ENCODE measurements at regions not wholly inside any gene's neighbourhood (a gene's known extent, or its start where the extent isn't known, plus 50 kb on each side); places are given as distances from the start of the nearest gene placed in this dataset.

- no peaks in the 10 kb centered on the region for H3F3A ChIP-seq (ENCODE audit: low read length, unreplicated experiment)
- H4K20me1 ChIP-seq (ENCODE audit: low read length): no peaks in the 10 kb centered on the region
- no peak overlapping the region for H3K27ac ChIP-seq (ENCODE audit: low read length)
- H3K4me1 ChIP-seq (ENCODE audit: insufficient read depth, low read length): no peaks in the 10 kb centered on the region
- no peak for DNase-seq
- H3K4me2 ChIP-seq (ENCODE audit: low read length): no peak overlapping the region
- H3K36me3 ChIP-seq (ENCODE audit: low read depth, low read length): no peaks in the 10 kb centered on the region
- POLR2A ChIA-PET (ENCODE audit: unreplicated experiment): no interaction called here
- H3K9me2 ChIP-seq (replicated peaks; ENCODE audit: low read length): no peaks in the 10 kb centered on the region
- CTCF ChIA-PET: no interaction called here
- no peaks in the 10 kb centered on the region for H3K79me2 ChIP-seq (ENCODE audit: low read length)
- ATAC-seq: no peak
- no peaks in the 10 kb centered on the region for H3K9me3 ChIP-seq (ENCODE audit: low read length)
- TF ChIP-seq EZH2phosphoT487 (IDR thresholded peaks at IDR 0.05; ENCODE audit: borderline replicate concordance, low read length) (no peak), EZH2 (IDR thresholded peaks at IDR 0.05; ENCODE audit: low read length, unreplicated experiment) (no peak), CTCF (conservative IDR thresholded peaks at IDR 0.05; ENCODE audit: low read depth, low read length) (no peak)
- BruUV-seq (replicated peaks): no TSS peak
- no peak overlapping the region for H3K4me3 ChIP-seq (ENCODE audit: low read length)
- intact Hi-C loops (cut with micrococcal nuclease): no loop called here
- H2AFZ ChIP-seq (ENCODE audit: low read length): no peak overlapping the region
- H3K27me3 ChIP-seq (ENCODE audit: low read length): no peaks in the 10 kb centered on the region
- H3K9ac ChIP-seq (ENCODE audit: low read length): no peak overlapping the region
Observed at GRCh38 chr16:59690216-59690615, 956.1 kb upstream of the GOT2 start.

GRCh38 chr16:59688006-59688405 lies 953.9 kb upstream of the GOT2 start:
- H3F3A ChIP-seq (ENCODE audit: low read length, unreplicated experiment): no peaks in the 10 kb centered on the region
- no peak for ATAC-seq
- intact Hi-C loops (cut with micrococcal nuclease): no loop called here
- H2AFZ ChIP-seq (ENCODE audit: low read length): no peak overlapping the region
- ChIA-PET CTCF (no interaction called here), POLR2A (ENCODE audit: unreplicated experiment) (no interaction called here)
- H3K79me2 ChIP-seq (ENCODE audit: low read length): no peaks in the 10 kb centered on the region
- no TSS peak for BruUV-seq (replicated peaks)
- no peaks in the 10 kb centered on the region for H3K27me3 ChIP-seq (ENCODE audit: low read length)
- H3K9ac ChIP-seq (ENCODE audit: low read length): no peak overlapping the region
- H4K20me1 ChIP-seq (ENCODE audit: low read length): no peaks in the 10 kb centered on the region
- H3K36me3 ChIP-seq (ENCODE audit: low read depth, low read length): no peaks in the 10 kb centered on the region
- H3K27ac ChIP-seq (ENCODE audit: low read length): no peak overlapping the region
- H3K4me1 ChIP-seq (ENCODE audit: insufficient read depth, low read length): no peaks in the 10 kb centered on the region
- no peak overlapping the region for H3K4me2 ChIP-seq (ENCODE audit: low read length)
- TF ChIP-seq CTCF (conservative IDR thresholded peaks at IDR 0.05; ENCODE audit: low read depth, low read length): no peak
- TF ChIP-seq EZH2phosphoT487 (IDR thresholded peaks at IDR 0.05; ENCODE audit: borderline replicate concordance, low read length): no peak
- TF ChIP-seq EZH2 (IDR thresholded peaks at IDR 0.05; ENCODE audit: low read length, unreplicated experiment): no peak
- H3K9me3 ChIP-seq (ENCODE audit: low read length): no peaks in the 10 kb centered on the region
- H3K9me2 ChIP-seq (replicated peaks; ENCODE audit: low read length): no peaks in the 10 kb centered on the region
- H3K4me3 ChIP-seq (ENCODE audit: low read length): no peak overlapping the region
- no peak for DNase-seq

GRCh38 chr16:59686405-59686804 lies 952.3 kb upstream of the GOT2 start:
- POLR2A ChIA-PET (ENCODE audit: unreplicated experiment): no interaction called here
- intact Hi-C loops (cut with micrococcal nuclease): no loop called here
- H3K9me3 ChIP-seq (ENCODE audit: low read length): no peaks in the 10 kb centered on the region
- no peaks in the 10 kb centered on the region for H3K79me2 ChIP-seq (ENCODE audit: low read length)
- H3K9ac ChIP-seq (ENCODE audit: low read length): no peak overlapping the region
- BruUV-seq (replicated peaks): no TSS peak
- no peaks in the 10 kb centered on the region for H3F3A ChIP-seq (ENCODE audit: low read length, unreplicated experiment)
- DNase-seq (no peak), ATAC-seq (no peak)
- no peak overlapping the region for H3K27ac ChIP-seq (ENCODE audit: low read length)
- no peak for TF ChIP-seq CTCF (conservative IDR thresholded peaks at IDR 0.05; ENCODE audit: low read depth, low read length)
- no peak for TF ChIP-seq EZH2phosphoT487 (IDR thresholded peaks at IDR 0.05; ENCODE audit: borderline replicate concordance, low read length)
- TF ChIP-seq EZH2 (IDR thresholded peaks at IDR 0.05; ENCODE audit: low read length, unreplicated experiment): no peak
- no peak overlapping the region for H2AFZ ChIP-seq (ENCODE audit: low read length)
- no peak overlapping the region for H3K4me3 ChIP-seq (ENCODE audit: low read length)
- H3K27me3 ChIP-seq (ENCODE audit: low read length): no peaks in the 10 kb centered on the region
- no peak overlapping the region for H3K4me2 ChIP-seq (ENCODE audit: low read length)
- CTCF ChIA-PET: no interaction called here
- no peaks in the 10 kb centered on the region for H3K4me1 ChIP-seq (ENCODE audit: insufficient read depth, low read length)
- H3K36me3 ChIP-seq (ENCODE audit: low read depth, low read length): no peaks in the 10 kb centered on the region
- no peaks in the 10 kb centered on the region for H4K20me1 ChIP-seq (ENCODE audit: low read length)
- H3K9me2 ChIP-seq (replicated peaks; ENCODE audit: low read length): no peaks in the 10 kb centered on the region

Measured in PC-3 (cell line).